AG09309 (cell line): ENCODE measurements at regions not wholly inside any gene's neighbourhood (a gene's known extent, or its start where the extent isn't known, plus 50 kb on each side); places are given as distances from the start of the nearest gene placed in this dataset.

Source experiments
- DNase-seq: peaks from one replicate; pipeline ENCODE4 v3.0.0-alpha.2; 2010; ENCODE audit warnings: low read depth
- H3K4me3 ChIP-seq: 2 replicates; pipeline ENCODE4 v1.5.1; 2011; ENCODE audit warnings: mild to moderate bottlenecking, low read depth, low read length, moderate library complexity; ENCODE audit not compliant: control insufficient read depth
- TF ChIP-seq, protein P1 (sequence below): IDR thresholded peaks from 2 replicates; pipeline ENCODE4 v1.5.1; 2011; ENCODE audit warnings: mild to moderate bottlenecking, low read depth, low read length, inconsistent platforms; ENCODE audit not compliant: insufficient read depth, control insufficient read depth; ENCODE audit errors: missing control alignments

DNA sequence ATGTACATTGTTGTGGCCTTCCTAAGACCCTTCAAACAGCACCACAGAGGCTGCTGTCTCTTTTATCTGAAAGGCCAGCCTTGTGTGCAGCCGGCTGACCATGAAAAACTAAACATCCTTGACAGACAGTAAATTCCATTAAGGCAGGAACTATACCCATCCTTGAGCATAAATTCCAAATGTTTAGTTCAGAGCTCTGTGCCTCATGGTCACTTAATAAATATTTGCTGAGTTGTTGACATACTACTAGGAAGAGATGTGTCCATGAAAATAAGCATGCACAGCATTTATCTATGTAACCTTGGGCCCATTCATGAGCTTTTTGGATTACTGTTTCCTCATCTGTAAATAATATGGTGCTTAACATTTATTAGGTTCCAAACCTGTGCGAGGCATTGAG, 424.8 kb downstream of the HRH4 start:
- TF ChIP-seq, protein P1, sequence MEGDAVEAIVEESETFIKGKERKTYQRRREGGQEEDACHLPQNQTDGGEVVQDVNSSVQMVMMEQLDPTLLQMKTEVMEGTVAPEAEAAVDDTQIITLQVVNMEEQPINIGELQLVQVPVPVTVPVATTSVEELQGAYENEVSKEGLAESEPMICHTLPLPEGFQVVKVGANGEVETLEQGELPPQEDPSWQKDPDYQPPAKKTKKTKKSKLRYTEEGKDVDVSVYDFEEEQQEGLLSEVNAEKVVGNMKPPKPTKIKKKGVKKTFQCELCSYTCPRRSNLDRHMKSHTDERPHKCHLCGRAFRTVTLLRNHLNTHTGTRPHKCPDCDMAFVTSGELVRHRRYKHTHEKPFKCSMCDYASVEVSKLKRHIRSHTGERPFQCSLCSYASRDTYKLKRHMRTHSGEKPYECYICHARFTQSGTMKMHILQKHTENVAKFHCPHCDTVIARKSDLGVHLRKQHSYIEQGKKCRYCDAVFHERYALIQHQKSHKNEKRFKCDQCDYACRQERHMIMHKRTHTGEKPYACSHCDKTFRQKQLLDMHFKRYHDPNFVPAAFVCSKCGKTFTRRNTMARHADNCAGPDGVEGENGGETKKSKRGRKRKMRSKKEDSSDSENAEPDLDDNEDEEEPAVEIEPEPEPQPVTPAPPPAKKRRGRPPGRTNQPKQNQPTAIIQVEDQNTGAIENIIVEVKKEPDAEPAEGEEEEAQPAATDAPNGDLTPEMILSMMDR = no peak
- no peak overlapping the region for H3K4me3 ChIP-seq
- DNase-seq = no peak

DNA sequence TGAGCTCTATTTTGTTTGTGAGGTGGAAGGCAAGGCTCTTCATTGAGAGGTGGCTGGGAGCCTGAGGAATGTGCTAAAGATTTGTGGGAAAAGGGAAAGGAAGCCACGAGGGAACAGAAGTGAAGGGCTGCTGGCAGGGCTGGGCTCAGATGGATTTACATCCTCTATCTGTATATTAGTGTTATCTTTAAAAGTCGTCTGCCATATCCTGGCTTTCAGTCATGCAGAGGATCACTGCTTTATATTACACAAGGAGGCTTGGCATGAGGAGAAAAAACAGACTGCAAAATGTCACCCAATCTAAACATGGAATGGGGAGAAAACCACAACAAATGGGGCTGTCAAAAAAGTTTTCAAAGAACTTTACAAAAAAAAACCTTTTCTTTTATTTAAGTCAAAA, 434.4 kb downstream of the HRH4 start:
- no peak overlapping the region for H3K4me3 ChIP-seq
- TF ChIP-seq, protein P1 = no peak
- DNase-seq = no peak

DNA sequence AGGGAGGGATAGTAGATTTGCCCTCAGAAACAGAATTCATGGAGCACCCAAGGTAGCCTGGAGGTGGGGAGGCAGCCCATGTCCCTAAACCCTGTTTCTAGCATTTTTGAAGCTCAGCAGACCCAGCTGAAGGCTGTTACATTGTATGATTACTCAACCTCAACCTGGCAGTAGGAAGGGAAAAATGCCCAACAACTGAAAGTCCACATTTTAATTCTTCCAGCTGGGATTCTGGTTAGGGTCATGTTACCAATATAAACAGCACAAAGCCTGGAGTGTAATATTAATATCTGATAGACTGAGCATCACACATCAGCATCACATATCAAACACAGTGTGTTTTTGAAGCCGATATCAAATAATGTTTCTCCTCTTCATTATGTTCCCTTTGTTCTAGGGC, 437.0 kb downstream of the HRH4 start:
- H3K4me3 ChIP-seq = no peak overlapping the region
- TF ChIP-seq, protein P1 = no peak
- DNase-seq = no peak

DNA sequence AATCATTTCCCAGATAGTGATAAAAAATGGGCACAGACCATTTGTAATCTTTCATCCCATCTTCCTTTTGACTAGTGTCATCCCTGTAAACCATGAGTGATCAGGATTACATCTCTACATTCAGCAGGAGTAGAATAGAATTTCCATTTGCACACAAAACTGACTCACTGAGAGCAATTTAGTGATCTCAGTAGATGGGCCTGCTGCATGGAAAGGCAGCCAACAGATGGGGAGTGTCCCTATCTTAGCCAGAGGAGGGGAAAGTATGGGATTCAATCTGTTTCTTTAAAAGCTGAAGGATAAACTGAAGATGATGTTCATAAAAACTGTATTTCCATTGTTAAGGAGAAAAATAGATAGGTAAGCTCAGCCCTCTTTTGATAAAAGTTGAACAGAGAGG, 441.7 kb downstream of the ZNF521 start:
- TF ChIP-seq, protein P1 = no peak
- H3K4me3 ChIP-seq = no peak overlapping the region
- no peak for DNase-seq

DNA sequence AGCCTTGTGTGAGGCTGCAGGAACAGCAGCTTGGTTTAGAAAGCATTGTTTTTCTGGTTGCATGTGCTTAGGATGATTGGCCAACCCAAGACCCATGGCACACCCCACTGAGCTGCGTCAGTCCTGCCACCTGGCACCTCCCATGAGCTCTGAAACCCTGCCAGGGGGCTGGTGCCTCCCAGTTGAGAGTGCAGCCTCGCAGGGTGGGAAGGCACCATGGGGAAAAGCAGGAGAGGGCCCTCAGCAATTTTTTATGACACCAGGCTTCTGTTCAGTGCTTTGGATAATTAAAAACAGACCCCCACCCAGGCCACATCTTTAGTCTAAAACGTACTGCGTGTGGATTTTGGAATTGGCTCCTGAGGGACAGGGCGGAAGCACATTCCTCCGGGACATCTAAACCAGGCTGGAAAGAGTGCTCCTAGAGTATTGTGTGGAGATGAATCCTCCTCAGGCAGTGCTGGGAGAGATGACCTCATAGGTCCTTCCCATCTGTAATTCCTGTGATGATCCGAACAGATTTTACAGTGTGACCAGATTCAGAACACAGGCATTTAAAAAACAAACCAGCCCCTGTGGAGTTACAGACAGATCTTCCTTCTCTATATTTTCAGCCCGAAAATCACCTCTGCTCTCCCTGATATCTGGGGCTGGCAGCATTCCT, 438.3 kb downstream of the ZNF521 start:
- TF ChIP-seq, protein P1 = no peak
- no peak overlapping the region for H3K4me3 ChIP-seq
- no peak for DNase-seq

DNA sequence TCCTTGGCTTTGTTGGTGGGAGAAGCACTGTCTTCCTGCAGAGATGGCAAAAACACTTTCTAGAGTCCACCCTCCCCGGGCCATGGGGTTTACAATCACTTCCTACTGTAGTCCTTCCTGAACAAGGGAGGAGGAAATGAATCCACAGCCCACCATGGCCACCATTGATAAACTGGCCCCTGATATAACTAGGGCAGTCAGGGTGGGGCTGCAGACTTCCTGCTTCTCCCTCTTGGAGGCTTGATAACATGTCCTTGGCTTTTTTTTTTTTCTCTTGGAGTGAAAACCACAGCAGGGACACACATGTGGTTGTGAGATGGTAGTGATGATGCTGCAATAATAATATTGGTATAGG, 437.8 kb downstream of the ZNF521 start:
- DNase-seq = no peak
- H3K4me3 ChIP-seq = no peak overlapping the region
- TF ChIP-seq, protein P1 = no peak

DNA sequence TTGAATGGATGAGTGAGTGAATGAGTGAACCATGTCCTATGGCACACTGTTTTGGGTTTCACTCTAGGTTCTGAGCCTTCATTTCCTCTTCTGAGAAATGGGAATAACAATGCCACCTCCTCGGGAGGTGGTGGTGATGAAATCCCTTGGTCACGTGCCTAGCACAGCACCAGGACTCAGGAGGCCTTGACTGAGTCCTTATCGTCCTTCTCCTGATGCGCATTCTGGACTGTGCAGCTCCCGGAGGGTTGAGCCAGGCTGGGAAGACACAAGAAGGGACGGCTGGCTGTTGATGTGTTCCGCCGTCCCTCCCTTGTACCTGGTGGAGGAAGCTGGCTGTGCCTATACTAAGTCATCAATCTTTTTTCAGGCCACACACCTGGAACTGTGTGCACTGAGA, 437.3 kb downstream of the ZNF521 start:
- H3K4me3 ChIP-seq = no peak overlapping the region
- TF ChIP-seq, protein P1 = no peak
- DNase-seq = no peak
